Stimulated activated CD4-positive, alpha-beta T cell treated with anti-CD3 and anti-CD28 coated beads, TNF-alpha, amount 100 ng/mL, for 48 hours (primary cell): ENCODE measurements at regions not wholly inside any gene's neighbourhood (a gene's known extent, or its start where the extent isn't known, plus 50 kb on each side); places are given as distances from the start of the nearest gene placed in this dataset.

ENCODE experiments used
- DNase-seq, 3 donors: peaks; one replicate each; pipeline ENCODE4 v3.0.0-alpha.2; 2020; ENCODE audit warnings: low read depth in 3 of 3

GRCh38 chr6:166010136-166010960 is 157.3 kb downstream of the TBXT start:
- DNase-seq = no peak

DNA sequence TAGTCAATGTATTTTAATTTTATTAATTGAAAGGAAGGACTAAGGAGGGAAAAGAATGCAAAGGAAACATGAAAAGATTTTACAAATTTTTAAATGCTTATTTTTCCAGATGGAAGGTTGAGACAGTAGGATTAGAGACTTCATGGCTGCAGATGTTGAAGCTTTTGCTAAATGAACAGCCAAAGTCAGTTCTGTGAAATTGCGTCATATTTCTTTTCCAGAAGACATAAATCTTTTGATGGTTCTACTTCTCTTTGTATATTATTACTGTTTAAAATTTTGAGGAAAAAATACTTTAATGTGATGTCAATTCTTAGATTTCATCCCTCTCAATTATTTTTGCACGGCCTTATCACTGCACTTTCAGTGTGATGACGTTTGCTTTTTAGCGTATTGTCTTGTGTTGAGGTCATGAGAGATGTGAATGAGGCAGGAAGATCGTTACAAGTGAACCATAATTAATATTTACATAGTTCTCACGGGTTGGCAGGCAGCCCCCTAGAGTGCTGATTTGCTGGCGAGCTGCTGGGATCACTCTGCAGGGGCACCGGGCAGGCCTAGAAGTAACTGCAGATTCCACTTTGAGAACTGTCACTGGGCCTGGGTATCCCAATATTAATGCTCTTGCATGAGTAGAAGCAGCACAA is 158.1 kb downstream of the TBXT start:
- DNase-seq = no peak

DNA sequence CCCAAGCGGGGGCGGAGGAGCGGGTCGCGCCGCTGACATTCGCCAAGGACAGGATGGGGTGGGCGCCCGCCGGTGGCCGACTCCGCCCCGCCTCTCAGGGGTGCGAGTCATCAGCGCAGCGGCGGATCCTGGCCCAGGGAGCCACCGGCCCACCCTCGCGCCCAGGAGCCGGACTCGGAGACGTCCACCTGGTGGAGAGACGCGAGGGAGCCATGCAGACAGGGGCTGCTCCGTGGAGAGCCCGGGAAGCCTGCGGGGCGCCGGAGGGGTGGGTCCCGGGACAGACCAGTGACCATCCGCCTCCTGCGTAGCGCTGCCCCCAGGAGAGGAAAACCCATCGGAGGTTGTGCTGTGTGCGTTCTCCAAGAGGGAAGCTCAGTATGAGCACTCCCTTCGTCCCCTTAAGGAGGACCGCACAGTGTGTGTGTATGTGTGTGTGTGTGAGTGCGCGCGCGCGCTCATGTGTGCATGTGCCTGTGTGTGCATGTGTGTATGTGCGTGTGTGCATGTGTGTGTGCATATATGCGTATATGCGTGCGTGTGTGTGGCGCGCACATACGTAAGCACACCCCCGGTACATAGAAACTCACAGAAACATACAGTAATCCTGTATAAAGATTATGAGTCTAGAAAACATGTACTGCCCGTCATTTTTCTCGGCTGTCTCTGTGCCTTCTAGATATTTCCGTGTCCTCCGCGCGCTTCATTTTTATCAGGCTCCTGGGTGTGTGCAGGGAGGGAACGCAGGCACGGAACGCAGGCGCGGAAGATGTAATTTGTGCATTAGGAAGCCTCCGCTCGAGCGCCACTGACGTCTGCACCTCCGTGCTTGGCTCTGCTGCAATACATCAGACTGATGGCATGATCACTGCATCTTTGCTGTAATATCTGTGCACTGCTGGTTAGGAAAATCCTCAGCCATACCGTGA is 158.9 kb downstream of the TBXT start:
- DNase-seq = no peak

DNA sequence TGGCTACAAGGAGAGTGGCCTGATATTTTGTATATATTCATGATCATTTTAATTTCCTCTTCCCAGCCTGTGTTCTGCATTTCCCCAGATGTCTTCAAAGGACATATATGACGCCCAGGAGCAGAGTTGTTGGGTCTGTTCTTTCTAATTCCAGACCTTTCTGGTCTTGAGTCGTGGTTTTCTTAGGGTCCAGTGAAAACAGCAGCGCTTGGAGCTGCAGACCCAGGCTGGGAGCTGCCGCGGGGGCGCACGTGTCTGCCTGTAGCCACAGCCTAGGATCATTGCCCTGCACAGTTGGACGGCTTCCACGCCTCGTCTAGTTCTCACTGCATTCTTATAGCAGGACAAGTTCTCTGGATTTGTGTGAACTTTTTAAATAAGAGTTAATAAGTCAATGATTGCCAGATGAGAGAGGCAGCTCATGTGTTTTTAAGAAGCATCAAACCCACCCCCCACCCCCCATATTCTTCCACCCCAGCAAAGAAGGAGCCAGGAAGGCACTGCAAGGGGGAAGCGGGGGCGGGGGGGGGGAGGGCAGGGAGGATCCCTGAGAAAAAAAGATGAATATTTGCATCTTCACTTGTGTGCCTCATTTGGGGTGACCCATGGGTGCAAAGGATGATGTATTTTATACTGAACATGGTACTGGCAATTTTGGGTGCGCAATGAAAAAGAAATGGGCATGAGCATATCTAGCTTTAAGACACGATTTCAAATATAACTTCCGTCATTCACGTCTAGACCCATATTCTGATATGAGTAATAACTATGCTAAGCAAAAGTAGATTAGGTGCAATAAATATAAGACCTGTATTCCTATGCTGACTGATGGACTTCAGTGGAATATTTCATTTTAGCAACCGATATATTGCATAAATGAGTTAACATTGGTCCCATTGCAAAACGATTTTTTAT is 160.0 kb downstream of the TBXT start:
- DNase-seq = no peak

DNA sequence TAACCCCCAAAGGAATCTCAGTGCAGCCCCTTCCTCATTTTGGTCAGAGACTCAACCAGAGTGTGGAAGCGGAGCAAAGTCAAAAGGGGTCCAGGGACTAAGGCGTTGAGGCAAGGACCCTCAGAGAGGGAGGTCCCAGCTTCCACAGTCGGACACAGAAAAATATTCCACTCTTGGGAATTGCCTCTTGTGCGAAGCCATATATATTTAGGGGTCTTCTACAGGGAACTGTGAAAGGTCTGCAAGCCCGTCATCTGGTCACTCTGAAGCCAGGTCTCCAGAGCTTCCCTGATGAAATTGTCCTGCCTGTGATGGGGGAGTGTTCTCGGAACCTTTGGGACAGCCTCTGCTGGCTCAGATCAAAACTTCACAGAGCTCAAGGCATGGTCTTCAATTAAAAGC is 160.8 kb downstream of the TBXT start:
- DNase-seq = no peak

GRCh38 chr6:166005944-166006899 is 161.4 kb downstream of the TBXT start:
- no peak for DNase-seq

DNA sequence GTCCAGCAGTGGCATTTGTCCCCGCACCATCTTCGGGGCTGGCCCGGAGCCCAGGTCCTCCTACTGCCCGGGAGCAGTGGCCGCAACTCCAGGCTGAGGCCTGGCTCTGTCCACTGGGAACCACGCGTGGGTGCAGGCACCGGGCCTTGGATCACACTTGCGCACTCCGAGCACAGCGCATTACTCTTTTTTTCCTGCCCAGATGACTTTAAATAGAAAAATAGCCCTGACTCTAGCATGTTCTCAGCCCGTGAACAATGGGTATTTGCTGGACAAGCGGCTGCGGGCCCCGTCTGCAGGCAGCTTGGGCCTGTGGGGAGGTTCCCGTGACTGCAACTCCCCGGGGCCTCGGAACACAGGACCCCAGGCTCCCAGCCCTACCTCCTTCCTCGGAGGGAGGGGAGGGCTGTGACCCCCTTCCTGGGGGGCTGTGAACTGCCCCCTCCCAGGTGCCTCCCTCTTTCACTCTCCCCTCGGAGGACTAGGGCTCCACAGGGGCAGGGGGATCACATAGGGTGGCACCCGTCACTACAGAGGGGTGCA is 162.2 kb downstream of the TBXT start:
- no peak for DNase-seq

DNA sequence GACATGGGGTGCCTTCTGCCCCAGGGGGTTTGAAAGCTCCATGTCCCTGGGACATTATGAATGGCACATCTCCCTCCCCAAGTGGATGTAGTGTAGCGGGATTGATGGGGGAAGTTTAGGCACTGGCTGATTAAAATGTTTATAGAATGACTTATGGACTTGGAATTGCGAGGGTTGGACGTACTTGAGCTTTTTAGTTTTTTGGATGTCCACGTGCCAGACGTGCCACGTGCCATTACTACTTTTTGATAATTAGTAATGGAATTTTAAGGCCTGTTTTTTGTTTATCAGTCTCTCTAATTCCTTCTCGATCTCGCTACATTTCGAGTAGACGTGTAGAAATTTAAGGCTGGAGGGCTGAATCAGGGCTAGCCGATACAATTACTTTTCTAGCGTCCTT is 162.8 kb downstream of the TBXT start:
- no peak for DNase-seq

DNA sequence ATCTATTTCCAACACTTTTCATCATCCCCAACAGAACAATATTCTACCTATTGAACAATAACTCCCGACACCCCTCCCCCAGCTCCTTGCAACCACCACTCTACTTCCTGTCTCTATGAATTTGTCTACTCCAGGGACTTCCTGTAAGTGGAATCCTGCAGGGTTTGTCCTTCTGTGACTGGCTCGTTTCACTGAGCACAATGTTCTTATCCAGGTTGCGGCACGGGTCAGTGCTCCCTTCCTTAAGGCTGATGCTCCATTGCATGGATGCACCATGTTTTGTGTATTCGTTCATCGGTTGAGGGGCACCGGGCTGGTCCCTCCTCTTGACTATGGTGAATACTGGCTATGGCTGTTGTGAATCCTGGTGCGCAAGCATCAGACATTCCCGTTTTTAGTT is 163.2 kb downstream of the TBXT start:
- no peak for DNase-seq

GRCh38 chr6:166003569-166003968 is 164.1 kb downstream of the TBXT start:
- no peak for DNase-seq

- DNase-seq = no peak
Observed at GRCh38 chr6:166001359-166001758, 166.3 kb downstream of the TBXT start.

- no peak for DNase-seq
Observed at GRCh38 chr6:165999279-165999678, 168.4 kb downstream of the TBXT start.

GRCh38 chr6:165998072-165998471 is 169.6 kb downstream of the TBXT start:
- no peak for DNase-seq

GRCh38 chr6:165991341-165991740 is 176.3 kb downstream of the TBXT start:
- no peak for DNase-seq

GRCh38 chr6:165990216-165990615 is 177.4 kb downstream of the TBXT start:
- no peak for DNase-seq

DNA sequence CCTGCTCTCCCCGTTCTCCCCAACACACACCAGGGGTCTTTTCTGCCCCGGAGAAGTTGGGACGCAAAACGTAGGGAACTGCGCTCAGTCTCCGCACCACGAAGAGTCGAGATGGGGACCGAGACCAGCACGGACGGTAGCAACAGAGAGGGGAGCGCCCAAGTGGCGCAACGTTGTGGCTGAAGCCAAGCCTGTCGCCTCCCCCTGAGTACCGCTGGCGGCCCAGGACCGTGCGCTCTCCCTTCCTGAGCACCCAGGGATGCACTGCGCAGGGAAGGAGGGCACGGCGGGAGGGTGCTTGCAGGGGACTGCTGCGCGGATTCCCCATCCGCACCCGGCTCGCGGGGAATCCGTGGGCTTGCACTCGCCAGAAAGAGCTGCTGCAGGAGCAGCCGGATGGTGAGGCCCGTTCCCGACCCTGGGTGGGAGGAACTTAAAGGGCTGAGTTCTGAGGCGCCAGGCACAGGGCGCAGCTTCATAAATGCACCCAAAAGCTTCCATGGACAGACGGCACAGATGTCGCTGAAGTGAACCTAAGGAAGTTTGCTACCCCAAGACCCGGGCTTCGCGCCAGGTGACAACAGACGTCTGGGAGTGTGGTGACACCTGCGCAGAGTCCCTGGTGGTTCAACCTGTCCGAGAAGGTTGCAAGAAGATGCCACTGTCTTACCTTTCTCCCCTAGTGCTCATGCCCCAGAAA is 178.7 kb downstream of the TBXT start:
- DNase-seq = no peak

DNA sequence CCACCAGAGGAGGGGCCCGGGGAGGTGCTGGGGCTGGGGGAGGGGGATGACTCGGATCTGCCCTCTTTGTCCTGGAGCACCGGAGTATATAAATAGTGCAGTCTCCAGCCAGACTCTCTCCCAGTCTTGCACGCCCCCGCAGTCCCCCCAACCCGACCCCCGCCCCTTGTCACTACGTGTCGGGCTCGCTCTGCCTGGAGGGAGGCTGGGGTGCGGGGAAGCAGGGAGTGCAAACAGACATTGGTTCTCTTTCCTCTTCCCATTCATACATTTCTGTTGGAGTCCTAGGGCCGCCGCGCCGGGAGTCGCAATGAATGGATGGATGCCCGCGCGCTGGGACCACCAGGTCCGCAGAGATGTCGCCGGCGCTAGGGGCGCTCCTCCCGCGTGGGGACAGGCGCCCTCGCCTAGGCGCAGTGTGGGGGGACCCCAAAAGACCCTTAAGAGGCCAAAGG is 179.3 kb downstream of the TBXT start:
- DNase-seq = no peak

GRCh38 chr6:165987483-165988301 is 180.0 kb downstream of the TBXT start:
- DNase-seq = no peak
